Endothelial cell of umbilical vein (primary cell): ENCODE measurements at regions not wholly inside any gene's neighbourhood (a gene's known extent, or its start where the extent isn't known, plus 50 kb on each side); places are given as distances from the start of the nearest gene placed in this dataset.

Experiments
- BruUV-seq: library from RNA; stranded (reverse); fragments of 400-500 nt; replicated peaks from 2 replicates; lab custom pipeline; 2021; lab: Mats Ljungman, UMichigan
- CTCF ChIA-PET: fragments of 300-600, 350-600 bp; sonication (Branson Sonifier 250); formaldehyde crosslinking; loops from one replicate; lab custom pipeline; 2021; ENCODE audit warnings: antibody characterized with exemption, inconsistent platforms; lab: Charles Lee
- POLR2A ChIA-PET: fragments of 300-600, 350-600 bp; sonication (Branson Sonifier 250); formaldehyde crosslinking; loops from one replicate; lab custom pipeline; 2021; ENCODE audit warnings: antibody characterized with exemption, inconsistent platforms; lab: Charles Lee
- DNase-seq: peaks from one replicate; pipeline ENCODE4 v3.0.0-alpha.2; 2011; ENCODE audit warnings: low read depth, low spot score
- FAIRE-seq: peaks from 2 replicates; lab custom pipeline; 2011; peaks lifted over from hg19 to GRCh38; lab: Jason Lieb, UNC
- H2AFZ ChIP-seq: 2 replicates; pipeline ENCODE4 v1.6.0; 2012; ENCODE audit warnings: low read depth, low read length, control low read depth, inconsistent platforms
- H3K27ac ChIP-seq: 2 replicates; pipeline ENCODE4 v1.5.1; 2011; ENCODE audit warnings: low read depth, mild to moderate bottlenecking, control low read depth, low read length, moderate library complexity; ENCODE audit not compliant: insufficient read depth
- H3K27me3 ChIP-seq, 2 experiments: 2 replicates each; pipeline versions ENCODE4 v1.6.0 to v1.6.1; 2011; ENCODE audit warnings: low read length in 2 of 2, mixed read lengths in 1 of 2; ENCODE audit not compliant: control insufficient read depth in 2 of 2, insufficient read depth in 2 of 2
- H3K36me3 ChIP-seq, 2 experiments: 2 replicates in 1 of 2; 3 replicates in 1 of 2; pipeline ENCODE4 v1.5.1; 2011; ENCODE audit warnings: low read length in 2 of 2, mild to moderate bottlenecking in 1 of 2, moderate library complexity in 1 of 2; ENCODE audit not compliant: control insufficient read depth in 2 of 2, insufficient read depth in 2 of 2; ENCODE audit errors: extremely low read depth in 1 of 2
- H3K4me1 ChIP-seq: 3 replicates; pipeline ENCODE4 v1.5.1; 2011; ENCODE audit warnings: mild to moderate bottlenecking, low read length; ENCODE audit not compliant: control insufficient read depth, insufficient read depth; ENCODE audit errors: extremely low read depth
- H3K4me2 ChIP-seq: 2 replicates; pipeline ENCODE4 v1.6.1; 2011; ENCODE audit warnings: low read length, control low read depth, mixed read lengths; ENCODE audit not compliant: insufficient read depth
- H3K4me3 ChIP-seq, 3 experiments: fragments of 200-600 bp in 1 of 3; sonication (generic), shearing (Covaris generic) in 1 of 3; replicated peaks in 1 of 3; 2 replicates each; pipeline ENCODE4 v1.5.1; 2011 to 2016; ENCODE audit warnings: control low read depth in 3 of 3, low read length in 3 of 3, mild to moderate bottlenecking in 2 of 3, inconsistent platforms in 1 of 3, low read depth in 1 of 3, moderate library complexity in 1 of 3; ENCODE audit not compliant: insufficient read depth in 1 of 3
- H3K79me2 ChIP-seq: 2 replicates; pipeline ENCODE4 v1.6.0; 2012; ENCODE audit warnings: low read length, inconsistent platforms; ENCODE audit not compliant: control insufficient read depth, insufficient read depth
- H3K9ac ChIP-seq: replicated peaks from 2 replicates; pipeline ENCODE3; 2011; ENCODE audit warnings: low read length, control low read depth; ENCODE audit not compliant: insufficient read depth; ENCODE audit errors: extremely low read depth
- H3K9me1 ChIP-seq: replicated peaks from 3 replicates; pipeline ENCODE4 v1.6.0; 2011; ENCODE audit warnings: mild to moderate bottlenecking, low read length; ENCODE audit not compliant: control insufficient read depth, insufficient read depth; ENCODE audit errors: extremely low read depth
- H3K9me3 ChIP-seq: replicated peaks from 2 replicates; pipeline ENCODE4 v1.5.1; 2012; ENCODE audit warnings: low read length, inconsistent platforms; ENCODE audit not compliant: control insufficient read depth, insufficient read depth
- H4K20me1 ChIP-seq: replicated peaks from 2 replicates; pipeline ENCODE3; 2011; ENCODE audit warnings: mild to moderate bottlenecking, low read length; ENCODE audit not compliant: control insufficient read depth, insufficient read depth; ENCODE audit errors: extremely low read depth
- CTCF ChIP-seq, 2 donors: IDR thresholded peaks; 1 replicate in 1 of 2; 2 replicates in 1 of 2; pipeline ENCODE4 v1.5.1; 2011; ENCODE audit warnings: low read length in 2 of 2, mild to moderate bottlenecking in 2 of 2, moderate library complexity in 2 of 2, control low read depth in 1 of 2, inconsistent platforms in 1 of 2, low read depth in 1 of 2; ENCODE audit not compliant: insufficient read depth in 1 of 2; ENCODE audit errors: extremely low read depth in 1 of 2
- EZH2 ChIP-seq: IDR thresholded peaks from 2 replicates; pipeline ENCODE4 v1.6.1; 2012; ENCODE audit warnings: borderline replicate concordance, low read depth, mild to moderate bottlenecking, moderate library complexity, low read length, inconsistent platforms; ENCODE audit not compliant: severe bottlenecking
- FOS ChIP-seq: IDR thresholded peaks from 2 replicates; pipeline ENCODE4 v1.6.1; 2011; ENCODE audit warnings: mild to moderate bottlenecking, low read length, moderate library complexity, borderline replicate concordance; ENCODE audit not compliant: insufficient read depth
- GATA2 ChIP-seq: IDR thresholded peaks from 2 replicates; pipeline ENCODE4 v1.7.0; 2011; ENCODE audit warnings: low read depth, mild to moderate bottlenecking, moderate library complexity, mixed read lengths, low read length; ENCODE audit not compliant: insufficient read length, insufficient read depth
- JUN ChIP-seq: IDR thresholded peaks from 2 replicates; pipeline ENCODE4 v1.6.1; 2011; ENCODE audit warnings: borderline replicate concordance, low read depth; ENCODE audit not compliant: insufficient read length, insufficient read depth
- MAX ChIP-seq: IDR thresholded peaks from 2 replicates; pipeline ENCODE4 v1.6.1; 2011; ENCODE audit not compliant: insufficient read depth, insufficient read length
- MYC ChIP-seq: IDR thresholded peaks from one replicate; pipeline ENCODE4 v1.6.1; 2011; ENCODE audit warnings: mild to moderate bottlenecking, low read depth, low read length
- POLR2A ChIP-seq: IDR thresholded peaks from 2 replicates; pipeline ENCODE4 v1.6.1; 2012; ENCODE audit warnings: low read depth, mild to moderate bottlenecking, control low read depth, low read length
- POLR2AphosphoS5 ChIP-seq: IDR thresholded peaks from 2 replicates; pipeline ENCODE4 v1.6.1; 2012; ENCODE audit warnings: low read depth, mild to moderate bottlenecking, control low read depth, low read length, moderate library complexity; ENCODE audit not compliant: insufficient read depth
- dilution Hi-C: fragments of 300-500 bp; cut with MboI; formaldehyde crosslinking; loops from one replicate; pipeline ENCODE4 v1.15.0; 2019; ENCODE audit warnings: low sequenced_read_pairs; ENCODE audit not compliant: extremely low pct_ligation_motif_present
- intact Hi-C: fragments of 100-400 bp; cut with micrococcal nuclease; formaldehyde crosslinking; loops from one replicate; pipeline ENCODE4 v1.10.0; 2022

DNA sequence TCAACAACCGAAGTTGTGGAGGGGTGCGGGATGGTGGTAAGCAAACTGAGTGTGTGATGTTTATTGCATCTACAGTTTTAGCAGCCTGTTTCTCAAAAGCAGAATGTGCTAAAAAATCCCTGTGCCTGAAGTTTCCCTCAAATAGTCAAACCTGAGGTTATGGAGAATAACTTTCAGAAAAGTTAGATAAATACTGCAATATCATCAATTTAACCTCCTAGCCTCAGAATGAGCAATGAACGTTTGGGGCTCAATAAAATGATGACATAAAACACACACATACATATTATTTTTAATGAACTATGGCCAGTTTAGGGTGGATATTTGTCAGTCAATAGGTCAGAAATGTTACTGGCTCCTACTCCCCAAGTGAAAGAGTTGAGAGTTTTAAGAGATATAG is 201.6 kb downstream of the SEMA6D start:
- Histone ChIP-seq H3K27ac (no peak overlapping the region), H3K79me2 (no peaks in the 10 kb centered on the region), H3K27me3 (no peaks in the 10 kb centered on the region), H2AFZ (no peak overlapping the region), H3K9me3 (no peaks in the 10 kb centered on the region), H3K4me1 (no peaks in the 10 kb centered on the region), H3K4me2 (no peak overlapping the region), H4K20me1 (no peaks in the 10 kb centered on the region), H3K4me3 (no peak overlapping the region), H3K9me1 (no peaks in the 10 kb centered on the region), H3K36me3 (no peaks in the 10 kb centered on the region), H3K9ac (no peak overlapping the region)
- intact Hi-C loops, result no loop called here
- FAIRE-seq, result no peak
- no peak for DNase-seq
- ChIA-PET CTCF (no interaction called here), POLR2A (no interaction called here)
- dilution Hi-C loops, result no loop called here
- TF ChIP-seq POLR2A (no peak), CTCF (IDR thresholded peaks at IDR 0.05; ENCODE audit: extremely low read depth in 1 of 2, insufficient read depth in 1 of 2, low read depth in 1 of 2, low read length in 2 of 2) (no peak), GATA2 (no peak), MAX (no peak), MYC (no peak), POLR2AphosphoS5 (no peak), EZH2 (no peak), JUN (no peak), FOS (no peak)
- no TSS peak for BruUV-seq
